Right renal cortex interstitium (tissue), 3 donors: ENCODE measurements at regions not wholly inside any gene's neighbourhood (a gene's known extent, or its start where the extent isn't known, plus 50 kb on each side); places are given as distances from the start of the nearest gene placed in this dataset.

Experiments used
- DNase-seq, 3 donors: peaks; one replicate each; pipeline ENCODE4 v3.0.0-alpha.2; 2013; ENCODE audit warnings: low read depth in 3 of 3, low spot score in 2 of 3

DNA sequence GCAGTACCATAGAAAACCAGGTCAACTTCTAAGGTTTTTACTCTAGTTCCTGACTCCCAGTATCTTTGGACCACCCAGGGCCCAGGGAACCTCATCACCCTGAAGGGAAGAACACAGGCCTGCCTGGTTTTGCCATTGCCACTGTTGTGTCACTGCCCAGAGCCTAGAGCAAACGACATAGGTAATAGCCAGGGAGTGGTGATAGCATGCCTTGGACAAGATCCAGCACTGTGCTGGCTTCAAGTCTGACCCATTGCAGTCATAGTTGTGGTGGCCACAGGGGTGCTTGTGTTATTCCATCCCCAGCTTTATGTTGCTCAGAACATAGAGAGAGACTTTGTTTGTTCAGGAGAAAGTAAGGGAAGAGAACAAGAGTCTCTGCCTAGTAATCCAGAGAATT lies 2310.2 kb downstream of the LRRC4C start:
- DNase-seq = no peak

DNA sequence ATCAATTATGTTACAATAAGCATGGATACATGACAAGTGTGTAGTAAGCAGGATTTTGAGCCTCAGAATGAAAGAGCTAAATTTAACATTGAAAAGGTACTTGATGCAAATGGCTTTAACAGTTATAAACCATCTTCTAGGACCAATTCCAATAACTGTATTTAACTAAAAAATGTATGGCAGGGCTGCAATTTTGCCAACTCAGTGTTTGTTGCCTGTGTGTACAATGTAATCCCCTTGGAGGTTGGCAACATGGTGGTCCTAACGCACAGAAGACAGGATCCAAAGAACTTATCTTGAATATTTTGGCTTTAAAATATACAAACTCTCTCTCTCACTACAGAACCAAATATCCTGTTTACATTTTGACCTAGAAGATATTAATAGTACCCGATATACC lies 2314.1 kb downstream of the LRRC4C start:
- DNase-seq = no peak

DNA sequence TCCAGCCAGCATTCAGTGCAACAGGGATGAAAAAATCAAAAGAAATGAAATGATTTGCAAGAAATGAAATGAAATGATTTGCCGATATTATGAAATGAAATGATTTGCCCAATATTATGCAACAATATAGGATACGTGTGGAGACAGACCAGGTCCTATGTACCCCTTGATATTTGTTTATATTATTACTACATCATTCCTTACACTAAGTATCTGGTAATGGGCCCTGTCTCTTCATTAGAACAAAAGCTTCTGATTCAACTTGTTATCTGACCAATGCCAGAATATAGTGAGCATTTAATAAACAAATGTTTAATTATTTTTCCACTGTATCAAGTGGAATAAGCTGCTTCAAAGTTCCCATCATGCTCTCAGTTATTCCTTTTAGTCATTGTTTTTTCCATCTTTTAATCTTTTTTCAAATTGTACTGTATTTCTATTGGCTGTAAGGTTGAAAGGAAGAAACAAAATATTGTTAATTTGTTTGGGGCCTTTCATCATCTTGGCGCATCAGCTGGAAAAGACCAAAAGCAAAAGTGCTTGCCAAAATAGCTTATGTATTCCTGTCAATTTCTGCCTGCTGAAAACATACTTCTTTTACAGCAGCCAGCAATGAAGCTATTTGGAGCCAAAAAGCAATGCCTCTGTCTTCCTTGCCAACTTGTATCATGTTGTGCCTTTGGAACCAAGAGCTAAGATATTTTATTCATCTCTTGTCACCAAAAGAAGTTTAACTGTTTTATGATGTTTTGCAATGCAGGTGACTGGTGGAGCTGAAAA lies 2314.9 kb downstream of the LRRC4C start:
- DNase-seq = no peak

DNA sequence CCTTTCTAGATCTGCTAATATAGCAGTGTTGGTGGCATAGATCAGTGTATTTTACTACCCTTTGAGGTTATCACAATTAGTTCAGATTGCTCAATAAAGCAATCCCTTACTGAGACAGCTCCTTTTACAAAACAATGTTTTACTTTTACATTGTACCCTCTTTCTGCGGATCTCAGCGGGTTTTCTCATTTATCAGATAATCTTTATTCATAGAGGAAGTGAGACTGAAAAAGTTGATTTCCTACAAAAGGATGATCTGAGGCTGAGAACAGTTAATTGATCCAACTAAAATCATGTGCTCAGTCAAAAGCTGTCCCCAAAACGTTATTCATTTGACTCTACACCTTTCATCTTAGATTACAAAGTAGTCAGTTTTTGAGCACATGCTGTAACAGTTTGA lies 2319.9 kb downstream of the LRRC4C start:
- no peak for DNase-seq

DNA sequence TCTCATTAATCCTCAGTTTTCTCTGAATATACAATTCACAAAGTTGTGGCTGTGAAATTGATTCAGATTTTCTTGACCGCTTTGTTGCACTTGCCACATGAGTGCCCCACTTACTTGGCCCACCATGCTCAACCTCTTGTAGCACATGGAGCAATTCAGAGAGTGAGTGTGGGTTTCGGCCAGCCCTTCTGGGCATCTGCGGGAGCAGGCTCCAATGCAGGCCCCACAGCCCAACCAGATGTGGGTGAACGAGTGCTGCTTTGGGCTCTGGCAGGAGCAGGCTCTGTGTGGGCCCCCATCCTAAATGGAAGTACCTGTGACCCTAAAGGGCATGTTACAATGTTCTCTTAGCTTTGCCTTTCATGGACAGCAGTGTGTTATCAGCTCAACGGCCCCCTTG lies 2338.6 kb downstream of the LRRC4C start:
- DNase-seq = no peak

DNA sequence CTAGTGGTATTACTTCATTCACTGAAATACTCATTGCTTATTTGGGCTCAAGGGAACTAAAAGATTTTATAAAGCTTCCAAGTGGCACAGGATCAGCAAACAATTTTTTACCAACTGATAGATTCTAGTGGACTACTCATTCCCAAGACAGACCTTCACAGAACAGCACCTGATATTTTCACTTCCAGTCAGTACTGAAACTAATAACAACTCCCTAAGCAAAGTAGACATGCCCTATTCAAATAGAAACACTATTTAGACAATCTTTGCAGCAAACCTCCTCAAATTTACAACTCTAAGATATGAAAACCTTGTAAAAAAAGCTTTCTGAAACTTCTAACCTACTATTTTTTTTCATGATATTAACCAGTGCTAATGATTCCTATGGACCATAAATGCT lies 2345.8 kb downstream of the LRRC4C start:
- no peak for DNase-seq

DNA sequence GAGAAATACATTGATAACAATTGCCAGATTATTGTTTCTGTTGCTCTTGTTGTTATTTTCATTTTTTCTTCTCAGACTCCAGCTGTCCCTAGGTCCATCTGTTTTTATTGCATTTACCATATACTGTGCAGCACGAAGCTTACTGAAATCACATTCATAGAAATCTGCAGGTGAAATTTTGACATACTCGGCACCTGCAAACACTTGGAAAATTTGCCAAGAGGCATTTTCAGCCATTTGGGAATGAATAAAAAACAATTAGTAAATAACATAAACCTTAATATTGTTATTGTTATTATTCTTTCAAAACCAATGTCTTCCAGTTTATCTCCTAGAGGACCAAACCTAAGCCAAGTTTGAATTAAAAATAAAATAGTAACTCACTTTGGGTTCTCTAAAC lies 2357.2 kb downstream of the LRRC4C start:
- no peak for DNase-seq

DNA sequence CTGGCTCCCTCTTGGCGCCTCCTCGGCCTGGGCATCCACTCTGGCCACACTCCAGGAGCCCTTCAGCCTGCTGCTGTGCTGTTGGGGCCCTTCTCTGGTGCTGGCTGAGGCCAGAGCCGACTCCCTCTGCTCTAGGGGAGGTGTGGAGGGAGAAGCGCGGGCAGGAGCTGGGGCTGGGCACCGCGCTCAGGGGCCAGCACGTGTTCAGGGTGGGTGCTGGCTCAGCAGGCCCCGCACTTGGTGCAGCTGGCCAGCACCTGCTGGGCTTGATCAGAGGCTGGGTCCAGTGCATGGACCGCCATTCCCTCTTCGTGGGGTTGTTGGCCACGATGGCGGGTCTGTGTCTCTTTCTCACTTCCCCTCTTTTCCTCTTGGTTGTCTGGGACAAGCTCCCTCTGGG lies 2381.0 kb downstream of the LRRC4C start:
- DNase-seq = no peak

DNA sequence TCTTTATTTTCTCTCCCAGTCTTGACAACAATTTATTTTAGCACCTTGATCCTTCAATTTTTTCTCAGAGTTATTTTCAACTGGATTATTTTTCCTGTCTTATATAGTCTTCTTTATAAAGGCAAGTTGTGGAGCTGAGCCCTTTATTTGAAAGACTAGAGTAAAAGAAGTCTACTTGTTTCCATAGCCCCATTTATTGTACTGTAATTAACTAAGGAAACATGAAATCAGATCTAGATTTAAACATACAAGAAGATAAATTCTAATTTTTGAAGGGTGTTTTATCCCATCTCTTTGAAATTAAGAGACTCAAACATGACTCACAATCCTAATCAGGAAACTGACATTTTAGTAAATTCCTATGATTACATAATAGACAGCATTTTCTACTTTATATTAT lies 2421.8 kb downstream of the LRRC4C start:
- DNase-seq = no peak

DNA sequence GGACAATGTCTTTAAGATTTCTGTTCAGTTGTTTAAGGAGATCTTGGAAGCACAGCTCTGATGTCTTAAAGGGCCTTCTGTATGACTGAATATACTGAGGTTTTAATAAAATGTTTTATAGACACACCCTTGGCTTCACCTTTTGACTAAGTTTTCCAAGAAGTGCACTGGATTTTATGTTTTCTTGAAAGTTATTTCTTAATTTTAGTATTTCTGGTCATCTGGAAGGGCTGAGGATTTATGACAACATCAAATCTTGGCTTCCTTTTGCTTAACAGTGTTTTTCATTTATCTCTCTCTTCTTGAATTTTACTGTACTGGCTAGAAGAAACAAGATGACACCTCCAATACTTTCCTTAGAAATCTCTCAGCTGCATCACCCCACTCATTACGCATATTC lies 2423.4 kb downstream of the LRRC4C start:
- DNase-seq = no peak

DNA sequence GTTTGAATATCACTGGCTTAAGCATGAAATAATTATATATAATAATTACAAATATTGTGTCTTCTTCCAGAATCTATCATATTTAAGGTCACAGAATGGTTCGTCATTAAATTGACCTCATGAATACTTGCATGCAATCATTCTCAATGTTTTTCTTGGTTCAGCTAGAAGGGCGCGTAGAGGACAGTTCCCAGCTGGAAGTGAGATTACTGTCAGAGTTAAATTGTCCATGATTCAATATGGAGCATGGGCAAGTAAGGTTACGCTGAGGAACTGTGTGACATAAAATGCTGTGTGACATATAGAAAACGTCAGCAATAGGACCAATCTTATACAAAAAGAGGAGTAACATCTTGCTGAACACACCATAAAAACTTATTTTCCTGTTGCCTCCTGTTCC lies 2423.5 kb upstream of the RAG2 start:
- DNase-seq = no peak

DNA sequence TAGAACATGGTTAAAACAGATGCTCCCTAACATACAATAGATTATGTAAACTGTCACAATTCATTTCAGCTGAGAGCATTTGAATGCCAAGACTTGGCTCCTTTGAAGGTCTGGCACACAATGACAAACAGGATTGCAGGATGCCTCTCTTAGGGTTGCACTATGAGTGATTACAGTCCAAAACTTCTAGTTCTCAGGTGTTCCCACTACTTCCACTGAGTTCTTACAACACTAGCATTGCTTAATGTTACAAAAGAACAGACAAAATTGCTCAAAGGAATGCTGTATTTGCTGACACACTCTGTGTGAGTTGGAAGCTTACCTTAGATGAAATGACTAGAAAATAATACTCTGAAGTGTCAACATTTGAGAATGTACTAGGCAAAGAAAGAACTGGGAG lies 2413.8 kb upstream of the RAG2 start:
- no peak for DNase-seq

DNA sequence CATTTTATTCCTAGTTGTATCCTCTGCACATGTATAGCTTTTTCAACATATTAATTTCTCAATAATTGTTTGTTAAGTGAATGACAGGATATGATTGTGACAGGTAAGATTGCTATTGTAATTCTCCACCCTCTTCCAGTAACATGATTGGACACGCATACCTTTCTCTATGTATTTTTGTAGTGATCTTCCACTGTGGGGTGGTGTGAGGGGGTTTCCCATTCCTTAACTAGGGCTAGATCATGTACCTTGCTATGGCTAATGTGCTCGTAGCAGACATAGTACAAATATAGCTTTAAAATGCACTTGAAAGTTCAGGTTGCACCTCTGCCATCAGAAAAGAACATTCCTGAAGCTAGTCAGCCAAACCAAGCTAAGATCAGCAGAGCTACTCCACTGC lies 2392.8 kb upstream of the RAG2 start:
- no peak for DNase-seq

DNA sequence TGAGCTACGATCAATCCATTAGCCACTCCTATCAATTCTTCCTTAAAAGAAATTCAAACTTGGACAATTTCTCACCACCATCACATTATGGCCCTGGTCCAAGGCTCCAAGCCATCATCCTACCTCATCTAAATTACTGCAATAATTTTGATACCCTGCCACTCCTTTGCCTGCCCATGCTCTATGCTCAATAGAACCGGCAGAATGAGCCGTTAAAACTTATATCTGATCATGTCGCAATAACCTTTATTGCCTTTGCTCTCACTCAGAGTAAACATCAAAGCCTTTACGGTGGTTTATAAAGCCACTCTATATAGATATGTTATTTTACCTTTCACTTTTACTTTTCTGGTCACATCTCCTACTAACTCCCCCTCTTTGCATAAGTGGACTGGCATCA lies 2392.1 kb upstream of the RAG2 start:
- DNase-seq = no peak

DNA sequence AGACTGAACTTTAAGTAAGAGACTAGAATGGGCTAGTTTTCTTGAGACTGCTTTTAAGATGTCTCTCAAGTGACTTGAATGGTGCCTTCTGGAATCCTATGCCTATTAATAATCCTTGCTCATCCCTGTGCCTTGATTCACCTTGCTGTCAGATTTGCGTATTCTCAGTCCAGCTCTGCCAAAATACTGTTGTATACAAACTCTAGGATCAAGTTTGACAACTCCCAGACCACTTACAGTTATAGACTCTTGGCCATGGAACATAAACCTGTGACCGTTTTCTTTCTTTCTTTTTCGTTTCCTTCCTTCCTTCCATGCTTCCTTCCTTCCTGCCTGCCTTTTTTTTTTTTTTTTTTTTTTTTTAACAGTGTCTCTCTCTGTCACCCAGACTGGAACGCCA lies 2390.9 kb upstream of the RAG2 start:
- DNase-seq = no peak

DNA sequence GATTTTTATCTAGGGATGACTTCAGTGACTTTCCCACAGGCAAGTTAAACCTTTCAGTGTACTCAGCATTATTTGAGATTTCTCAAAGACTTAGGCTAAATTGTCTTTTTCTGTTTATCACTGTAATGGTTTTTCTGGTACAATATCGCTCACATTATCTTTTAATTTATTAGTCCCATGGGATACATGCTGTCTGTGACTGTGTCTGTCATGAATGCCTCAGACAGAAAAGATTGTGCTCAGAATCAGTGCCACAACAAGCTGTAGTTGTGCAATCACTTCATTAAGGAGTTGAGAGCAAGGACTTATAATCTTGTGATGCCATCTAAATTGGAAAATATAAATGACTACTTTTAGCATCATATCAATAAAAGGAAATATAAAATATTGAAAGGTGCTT lies 2374.2 kb upstream of the RAG2 start:
- DNase-seq = no peak

DNA sequence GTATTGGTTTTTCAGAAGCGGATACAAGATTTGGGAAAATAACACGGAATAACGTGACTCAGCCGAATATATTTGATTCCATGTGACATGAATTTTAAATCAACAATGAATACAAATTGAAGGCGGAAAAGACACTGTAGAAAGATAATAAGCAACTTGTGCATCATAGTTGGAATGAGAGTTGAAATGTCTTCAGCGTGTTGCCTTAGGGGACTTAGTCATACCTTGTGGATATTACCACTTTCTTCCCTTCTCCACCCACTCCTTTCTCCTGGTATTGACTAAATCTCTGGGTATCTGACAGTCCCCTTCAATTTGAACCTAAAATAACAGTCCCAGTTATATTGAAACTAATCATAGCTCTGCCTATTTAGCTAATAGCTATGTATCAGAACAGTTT lies 2373.1 kb upstream of the RAG2 start:
- DNase-seq = no peak

DNA sequence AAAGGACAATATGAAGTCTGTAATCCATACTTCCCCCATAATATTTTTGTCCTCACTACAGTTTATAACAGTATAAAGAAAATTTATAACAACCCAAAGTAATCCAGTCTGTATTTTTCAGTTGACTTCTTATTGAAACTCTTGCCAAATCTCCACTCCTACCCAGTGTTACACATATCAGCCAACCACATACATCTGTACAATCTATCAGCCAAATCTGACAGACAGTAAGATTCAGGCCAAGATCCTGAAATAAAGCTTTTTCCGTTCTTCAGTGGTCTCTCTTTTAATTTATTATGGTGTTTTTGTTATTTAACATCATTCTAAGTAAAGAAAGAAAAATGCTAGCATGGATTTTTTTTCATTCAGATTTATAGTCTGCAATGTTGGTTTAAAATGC lies 2370.9 kb upstream of the RAG2 start:
- DNase-seq = peak in 1 of 3 donors; percentile 3

DNA sequence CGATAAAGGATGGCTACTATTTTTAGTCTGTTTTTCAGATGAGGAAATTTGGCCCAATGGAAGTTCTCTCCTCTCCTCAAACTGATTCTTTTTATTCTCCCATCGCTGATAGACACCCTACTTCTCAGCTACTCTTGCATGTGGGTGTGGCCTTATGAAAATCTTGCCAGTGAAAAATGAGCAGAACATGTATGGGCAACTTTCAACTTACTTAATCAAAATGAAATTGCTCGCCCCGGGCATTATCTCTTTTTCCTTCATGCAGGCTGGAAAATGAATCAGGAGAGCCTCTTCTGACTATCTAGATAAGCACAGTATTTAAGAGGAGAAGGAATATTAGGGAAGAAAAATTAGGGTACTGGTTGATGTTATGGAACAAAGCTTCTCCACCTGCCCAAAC lies 2354.7 kb upstream of the RAG2 start:
- DNase-seq = no peak

DNA sequence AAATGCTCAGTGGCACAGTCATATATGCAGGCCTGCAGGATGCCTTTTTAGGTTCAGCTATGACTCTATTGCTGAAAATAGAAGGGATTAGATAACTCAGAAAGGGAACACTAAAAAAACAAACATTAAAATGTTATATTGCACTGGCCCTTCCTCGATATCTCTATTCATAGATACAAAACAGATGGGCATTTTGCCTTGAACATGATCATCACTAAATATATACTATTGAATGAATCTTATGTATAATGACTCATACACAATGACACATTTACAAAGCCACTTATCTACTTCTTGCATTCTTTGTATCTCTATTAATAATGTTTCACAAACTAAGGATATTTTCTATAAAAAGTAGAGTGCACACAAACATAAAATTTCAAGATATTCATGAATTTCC lies 2352.8 kb upstream of the RAG2 start:
- no peak for DNase-seq

DNA sequence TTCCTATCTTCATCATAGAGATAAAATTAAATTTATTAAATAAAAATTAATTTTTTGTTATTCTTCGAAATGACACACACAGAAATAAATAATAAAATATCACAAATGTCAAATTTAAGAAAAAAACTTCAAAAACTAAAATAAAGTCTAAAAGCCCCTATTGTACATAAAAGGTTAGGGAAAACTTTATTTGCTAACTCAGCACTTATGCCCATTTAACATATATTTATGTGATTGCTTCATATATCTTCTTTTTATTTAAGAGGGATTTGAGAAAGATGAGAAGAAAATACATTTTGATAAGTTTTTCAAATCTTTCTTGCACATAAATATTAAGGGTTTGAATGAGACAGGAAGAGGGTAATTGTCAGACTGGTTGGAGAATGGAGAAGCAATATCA lies 2350.4 kb upstream of the RAG2 start:
- no peak for DNase-seq

DNA sequence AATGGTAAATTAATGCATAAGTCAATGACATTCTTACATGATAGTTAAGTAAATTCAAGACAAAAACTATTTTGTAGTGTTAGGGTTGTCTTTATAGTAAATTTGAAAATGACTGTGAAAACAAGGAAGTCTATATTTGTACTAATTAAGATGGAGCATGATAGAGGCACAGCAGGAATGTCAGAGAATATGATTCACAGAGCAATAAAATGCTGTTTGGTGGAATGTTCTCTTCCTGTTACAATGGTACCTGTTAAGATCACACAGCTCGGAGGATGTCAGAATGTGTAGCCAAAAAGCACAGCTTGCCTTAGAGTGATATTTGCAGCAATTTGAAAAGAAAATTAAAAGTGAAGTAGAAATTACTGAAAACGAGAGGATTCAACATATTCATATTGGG lies 2339.7 kb upstream of the RAG2 start:
- DNase-seq = no peak

DNA sequence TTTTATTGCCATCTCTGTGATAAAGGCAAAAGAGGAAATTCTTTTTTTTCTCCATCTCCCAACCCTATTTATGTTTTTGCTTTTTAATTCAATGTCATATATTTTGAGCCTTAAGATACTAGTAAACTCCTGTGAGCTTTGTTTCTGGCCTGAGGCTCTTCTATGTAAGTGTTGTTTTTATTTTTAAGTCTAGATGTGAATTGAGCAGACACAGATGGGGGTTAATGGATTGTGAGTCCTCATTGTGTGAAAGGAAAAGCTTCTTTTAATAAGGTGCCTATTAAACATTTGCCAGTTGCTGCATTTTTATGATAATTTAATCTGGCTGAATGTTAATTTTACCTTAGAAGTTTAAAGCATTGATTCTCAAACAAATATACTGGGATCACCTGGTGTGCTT lies 2337.9 kb upstream of the RAG2 start:
- no peak for DNase-seq
